ENCODE measurements at regions not wholly inside any gene's neighbourhood (a gene's known extent, or its start where the extent isn't known, plus 50 kb on each side); places are given as distances from the start of the nearest gene placed in this dataset.
A peak's percentile ranks its signal among the peaks of the same experiment; 100 is the strongest.
"Not testable (repeated sequence)": the region's sequence is repeated elsewhere in the genome, so short reads cannot be mapped to it uniquely, and the experiment has no call there.

DNA sequence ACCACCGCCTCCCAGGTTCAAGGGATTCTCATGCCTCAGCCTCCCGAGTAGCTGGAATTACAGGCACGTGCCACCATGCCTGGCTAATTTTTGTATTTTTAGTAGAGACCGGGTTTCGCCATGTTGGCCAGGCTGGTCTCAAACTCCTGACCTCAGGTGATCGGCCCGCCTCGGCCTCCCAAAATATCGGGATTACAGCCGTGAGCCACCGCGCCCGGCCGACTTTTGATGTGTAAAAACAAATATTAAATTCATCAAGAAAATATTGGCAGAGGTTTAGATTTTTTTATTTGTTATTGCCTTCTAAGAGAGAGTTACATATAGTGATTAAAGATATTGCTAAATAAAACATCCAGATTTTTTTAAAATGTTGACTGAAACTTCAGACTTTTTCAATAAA lies 390.8 kb upstream of the SLC10A2 start:
- DNase-seq (ENCODE audit: low read depth) = not testable (repeated sequence)

DNA sequence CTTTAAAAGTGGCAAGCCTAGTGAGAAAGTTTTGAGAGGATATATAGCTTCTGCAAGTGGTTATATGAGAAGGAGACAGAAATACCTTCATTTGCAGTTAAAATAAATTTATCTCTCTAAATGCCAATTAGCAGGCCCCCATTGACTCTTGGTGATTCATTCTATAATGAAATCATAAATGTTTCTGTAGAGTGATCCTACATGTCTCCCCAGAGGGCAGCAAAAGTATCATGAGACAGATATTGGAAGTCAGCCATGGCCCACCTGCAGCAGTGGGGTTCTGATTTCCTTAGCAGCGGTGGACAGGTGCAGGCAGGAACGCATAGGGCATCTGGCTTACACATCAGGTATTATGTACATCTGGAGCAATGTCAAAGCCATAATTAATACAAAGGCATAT lies 385.4 kb upstream of the SLC10A2 start:
- no peak for DNase-seq (ENCODE audit: low read depth)

DNA sequence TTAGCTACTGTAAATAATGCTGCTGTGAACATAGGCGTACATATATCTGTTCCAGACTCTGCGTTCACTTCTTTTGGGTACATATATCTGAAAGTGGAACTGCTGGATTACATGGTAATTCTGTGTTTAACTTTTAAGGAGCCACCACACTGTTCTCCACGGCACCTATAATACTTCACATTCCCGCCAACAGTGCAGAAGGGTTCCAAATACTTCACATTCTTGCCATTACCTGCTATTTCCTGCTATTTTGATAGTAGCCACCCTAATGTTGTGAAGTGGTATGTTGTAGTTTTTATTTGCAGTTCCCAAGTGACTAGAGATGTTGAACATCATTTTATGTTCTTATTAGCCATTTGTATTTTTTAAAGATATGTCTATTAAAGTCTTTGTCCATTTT lies 377.4 kb upstream of the SLC10A2 start:
- DNase-seq (ENCODE audit: low read depth) = no peak

DNA sequence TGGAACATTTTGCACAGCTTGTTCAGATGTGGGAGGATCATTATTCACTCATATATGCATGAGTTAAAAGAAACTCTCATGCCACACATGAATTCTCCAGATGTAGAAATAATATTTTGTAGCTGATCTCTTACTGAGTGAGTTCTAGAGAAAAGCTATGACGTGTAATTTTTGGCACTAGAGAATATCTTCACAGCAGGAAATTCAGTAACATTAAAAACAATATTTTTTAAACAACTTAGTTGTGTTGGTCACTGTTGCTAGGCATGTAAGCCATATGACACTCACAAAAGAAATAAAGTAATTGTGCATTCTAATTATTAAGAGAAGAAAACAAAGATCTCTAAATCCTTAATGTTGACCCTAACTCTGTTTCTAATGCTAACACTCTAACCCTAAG lies 371.4 kb upstream of the SLC10A2 start:
- DNase-seq (ENCODE audit: low read depth) = no peak

DNA sequence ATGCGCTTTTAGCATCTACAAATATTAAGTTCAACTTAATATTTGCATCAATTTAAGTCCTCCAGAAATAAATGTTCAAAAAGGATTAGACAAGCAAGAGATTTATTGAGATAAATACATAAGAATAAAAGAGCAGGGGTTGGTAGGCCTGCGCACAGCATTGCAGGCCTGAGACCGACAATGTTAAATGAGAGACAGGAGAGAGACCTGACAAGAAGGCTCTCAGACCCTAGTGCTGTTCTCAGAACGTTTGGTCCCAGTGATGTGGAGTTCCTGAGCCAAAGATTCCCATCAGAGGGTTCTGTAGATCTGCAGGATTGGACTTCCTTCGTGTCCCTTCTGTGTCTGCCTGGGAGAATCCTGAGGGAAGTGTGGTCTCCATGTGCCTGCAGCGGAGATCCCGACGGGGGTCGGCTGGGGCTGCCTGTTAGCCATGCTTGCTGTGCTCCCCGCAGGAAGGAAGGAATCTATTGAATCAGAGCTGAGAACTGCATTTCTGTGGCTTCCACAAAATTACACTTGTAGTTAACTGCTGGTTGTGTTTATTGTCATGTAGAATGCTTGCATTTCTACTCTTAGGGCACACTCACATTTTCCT lies 369.9 kb upstream of the SLC10A2 start:
- no peak for DNase-seq (ENCODE audit: low read depth)

GRCh38 chr13:103431856-103432255 lies 365.6 kb upstream of the SLC10A2 start:
- peak; percentile 7 for DNase-seq (ENCODE audit: low read depth)

- DNase-seq (ENCODE audit: low read depth) = no peak
Measured at GRCh38 chr13:103430368-103430767, 364.2 kb upstream of the SLC10A2 start.

GRCh38 chr13:103410002-103410401 lies 343.8 kb upstream of the SLC10A2 start:
- DNase-seq (ENCODE audit: low read depth) = no peak

DNA sequence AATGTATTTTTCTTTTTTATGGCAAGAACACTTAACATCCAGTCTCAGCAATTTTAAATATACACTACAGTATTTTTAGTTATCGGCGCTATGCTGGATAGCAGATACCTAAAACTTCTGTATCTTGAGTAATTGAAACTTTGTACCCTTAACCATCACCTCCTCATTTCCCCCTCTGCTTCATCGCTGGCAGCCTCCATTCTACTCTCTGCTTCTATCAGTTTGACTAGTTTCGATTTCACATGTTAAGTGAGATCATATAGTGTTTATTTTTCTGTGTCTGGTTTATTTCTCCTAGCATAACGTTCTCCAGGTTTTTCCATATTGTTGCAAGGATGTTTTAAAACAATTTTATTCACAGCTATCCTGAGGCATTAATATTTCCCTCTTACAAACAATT lies 340.8 kb upstream of the SLC10A2 start:
- DNase-seq (ENCODE audit: low read depth) = no peak

DNA sequence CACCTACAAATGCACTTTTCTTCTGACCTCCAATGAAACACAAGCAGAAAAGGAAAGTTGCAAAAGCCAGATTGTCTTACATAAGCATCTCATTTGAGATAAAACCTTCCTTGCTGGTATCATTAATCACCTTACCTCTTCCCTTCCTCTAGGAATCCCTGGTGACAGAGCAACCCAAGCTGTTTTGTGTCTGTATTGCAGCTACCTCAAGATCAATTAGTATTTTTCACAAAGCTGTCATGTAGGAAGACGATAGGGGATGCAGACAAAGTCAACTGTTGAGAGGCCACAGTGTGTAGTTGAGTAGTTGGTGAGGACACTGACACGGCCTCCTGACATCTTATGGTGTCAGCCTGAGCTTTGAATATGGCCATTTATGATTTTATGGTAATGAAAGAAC lies 339.1 kb upstream of the SLC10A2 start:
- no peak for DNase-seq (ENCODE audit: low read depth)

DNA sequence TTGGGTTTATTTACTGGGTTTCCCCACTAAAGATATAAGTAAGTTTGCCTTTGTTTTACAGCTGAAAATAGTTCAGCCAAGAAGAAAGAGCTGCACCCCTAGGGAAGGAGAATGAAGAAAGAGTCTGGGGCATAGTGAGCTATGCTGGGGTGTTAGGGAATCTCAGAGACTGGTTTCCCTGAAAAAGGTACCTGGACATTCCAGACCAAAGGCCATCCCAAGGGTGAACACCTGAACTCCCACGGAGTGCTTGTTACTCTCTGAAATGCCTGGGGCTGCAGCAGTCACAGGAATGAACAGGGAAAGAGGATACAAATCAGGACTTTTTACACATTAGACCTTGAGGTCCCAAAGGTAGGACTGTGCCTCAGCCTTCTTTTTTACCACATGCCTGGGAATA lies 337.6 kb upstream of the SLC10A2 start:
- no peak for DNase-seq (ENCODE audit: low read depth)

- DNase-seq (ENCODE audit: low read depth) = no peak
Measured at GRCh38 chr13:103403148-103403740, 337.0 kb upstream of the SLC10A2 start.

DNA sequence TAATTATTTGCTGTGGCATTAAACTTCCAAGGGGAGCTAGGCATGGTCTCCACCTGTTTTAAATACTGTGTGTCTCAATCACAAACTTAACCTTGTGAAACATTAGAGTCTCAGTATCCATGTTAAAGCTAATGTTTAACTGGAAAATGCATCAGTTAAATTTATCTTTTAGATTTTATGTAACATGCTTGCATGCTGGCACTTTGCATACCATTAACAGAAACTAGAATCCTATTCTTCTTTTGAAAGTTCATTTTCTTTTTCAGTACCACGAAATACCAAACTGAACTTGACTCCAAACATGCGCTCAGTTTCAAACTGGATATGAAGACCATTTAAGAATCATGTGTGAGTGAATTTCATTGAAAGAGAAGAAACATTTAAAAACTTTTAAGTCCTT lies 328.9 kb upstream of the SLC10A2 start:
- DNase-seq (ENCODE audit: low read depth) = no peak

- DNase-seq (ENCODE audit: low read depth) = no peak
Measured at GRCh38 chr13:103394618-103395017, 328.4 kb upstream of the SLC10A2 start.

GRCh38 chr13:103391936-103392335 lies 325.7 kb upstream of the SLC10A2 start:
- DNase-seq (ENCODE audit: low read depth) = no peak

- no peak for DNase-seq (ENCODE audit: low read depth)
Measured at GRCh38 chr13:103388839-103389238, 322.6 kb upstream of the SLC10A2 start.

- DNase-seq (ENCODE audit: low read depth) = peak; percentile 28
Measured at GRCh38 chr13:103386341-103386740, 320.1 kb upstream of the SLC10A2 start.

- DNase-seq (ENCODE audit: low read depth) = no peak
Measured at GRCh38 chr13:103373916-103374315, 307.7 kb upstream of the SLC10A2 start.

DNA sequence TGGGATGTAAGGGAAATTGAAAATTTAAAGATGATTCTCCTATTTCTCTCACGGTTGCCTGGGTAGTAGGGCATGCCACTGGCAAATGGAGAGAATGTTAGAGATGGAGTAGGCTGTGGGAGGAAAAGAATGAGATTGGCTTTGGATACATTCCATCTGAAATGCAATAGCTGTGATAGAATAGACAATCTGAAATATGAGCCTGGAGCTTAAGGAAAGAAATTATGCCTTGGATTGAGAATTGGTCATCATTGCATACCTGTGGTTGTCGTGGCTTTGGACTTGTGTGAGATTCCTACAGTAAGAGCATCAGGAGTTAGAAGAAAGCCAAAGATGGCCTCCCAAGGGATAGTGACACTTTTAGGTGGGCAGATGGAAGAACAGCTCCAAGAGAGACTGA lies 305.1 kb upstream of the SLC10A2 start:
- peak; percentile 33 for DNase-seq (ENCODE audit: low read depth)

- no peak for DNase-seq (ENCODE audit: low read depth)
Measured at GRCh38 chr13:103370790-103371189, 304.6 kb upstream of the SLC10A2 start.

DNA sequence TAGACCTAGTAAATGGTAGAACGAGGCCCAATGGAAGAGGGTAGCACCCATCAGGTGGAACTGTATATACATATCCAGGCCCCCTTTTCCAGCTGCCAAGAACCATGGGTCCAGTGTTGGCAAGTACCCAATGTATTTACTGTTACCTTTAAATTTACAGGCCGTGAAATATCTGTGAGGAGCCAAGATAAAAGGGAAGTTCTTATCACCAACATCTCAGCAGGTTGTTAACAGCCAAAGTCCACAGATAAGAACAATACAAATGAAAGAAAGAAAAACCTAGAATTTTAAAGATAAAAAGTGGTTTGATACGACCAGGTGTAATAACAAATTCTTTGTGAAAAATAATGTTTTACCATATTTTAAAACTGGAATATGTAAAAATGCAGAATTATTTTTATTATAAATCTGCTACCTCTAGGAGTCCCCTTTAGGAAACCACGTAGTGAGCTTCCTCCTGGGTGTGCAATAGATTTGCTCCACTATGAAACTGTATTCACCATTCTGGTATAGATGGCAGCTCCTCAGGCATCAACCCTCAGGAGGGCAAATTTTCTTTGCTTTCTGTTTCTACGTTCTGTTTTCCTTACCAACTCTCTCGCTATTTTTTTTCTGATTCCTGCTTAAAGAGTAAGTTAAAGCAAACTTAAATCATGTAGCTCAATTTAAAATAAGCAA lies 292.2 kb upstream of the SLC10A2 start:
- DNase-seq (ENCODE audit: low read depth) = no peak

GRCh38 chr13:103356226-103356864 lies 290.1 kb upstream of the SLC10A2 start:
- DNase-seq (ENCODE audit: low read depth) = no peak

DNA sequence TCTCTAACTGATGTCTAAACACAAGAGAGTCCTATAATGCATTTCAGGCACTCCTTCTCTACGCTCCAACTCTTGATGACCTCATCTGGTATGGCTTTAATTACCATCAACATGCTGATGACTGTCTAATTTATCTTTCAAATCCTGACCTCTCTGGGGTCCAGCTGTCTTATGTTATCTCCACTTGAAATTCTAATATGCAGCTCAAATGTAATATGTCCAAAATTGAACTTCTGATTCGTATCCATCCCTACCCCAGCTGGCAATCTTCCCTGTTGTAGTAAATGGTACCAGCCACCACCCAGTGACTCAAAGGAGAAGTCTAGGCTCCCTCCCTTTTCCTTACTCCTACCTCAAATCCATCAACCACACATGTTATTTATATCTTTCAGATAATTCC lies 288.0 kb upstream of the SLC10A2 start:
- DNase-seq (ENCODE audit: low read depth) = no peak

Measured in myocyte (in vitro differentiated cells).